GM23338 (cell line): ENCODE measurements at regions not wholly inside any gene's neighbourhood (a gene's known extent, or its start where the extent isn't known, plus 50 kb on each side); places are given as distances from the start of the nearest gene placed in this dataset.

Experiments used
- CREB1 ChIP-seq: fragments of 250-450 bp; sonication (Bioruptor Pico); IDR thresholded peaks from 2 replicates; pipeline ENCODE4 v1.5.0; 2020; ENCODE audit warnings: low read depth, mild to moderate bottlenecking, moderate library complexity
- CTCF ChIP-seq, 2 experiments: fragments of 200-600 bp in 1 of 2; sonication (generic) in 1 of 2; conservative IDR thresholded peaks; 2 replicates each; pipeline versions ENCODE4 v1.5.1 to v1.6.1; 2016 to 2017; ENCODE audit warnings: antibody characterized with exemption in 2 of 2, low read depth in 2 of 2, mild to moderate bottlenecking in 2 of 2, moderate library complexity in 1 of 2
- ETS1 ChIP-seq: IDR thresholded peaks from 2 replicates; pipeline ENCODE4 v1.6.1; 2016; ENCODE audit warnings: antibody characterized with exemption
- EZH2 ChIP-seq: fragments of 200-600 bp; sonication (generic); IDR thresholded peaks from one replicate; pipeline ENCODE4 v1.8.0; 2017; ENCODE audit warnings: antibody characterized with exemption, mild to moderate bottlenecking, low read depth; ENCODE audit not compliant: unreplicated experiment
- EZH2phosphoT487 ChIP-seq: fragments of 200-600 bp; sonication (generic); IDR thresholded peaks from one replicate; pipeline ENCODE4 v1.8.1; 2018; ENCODE audit warnings: antibody characterized with exemption; ENCODE audit not compliant: unreplicated experiment
- JUNB ChIP-seq: IDR thresholded peaks from one replicate; pipeline ENCODE4 v1.6.1; 2016; ENCODE audit warnings: antibody characterized with exemption; ENCODE audit not compliant: unreplicated experiment
- NANOG ChIP-seq: IDR thresholded peaks from 2 replicates; pipeline ENCODE4 v1.6.1; 2016; ENCODE audit warnings: antibody characterized with exemption, borderline replicate concordance
- POLR2AphosphoS5 ChIP-seq: IDR thresholded peaks from 2 replicates; pipeline ENCODE4 v1.6.1; 2016; ENCODE audit warnings: antibody characterized with exemption, low read depth
- REST ChIP-seq: IDR thresholded peaks from one replicate; pipeline ENCODE4 v1.6.1; 2018; ENCODE audit warnings: antibody characterized with exemption; ENCODE audit not compliant: unreplicated experiment
- ZNF331 ChIP-seq: fragments of 250-450 bp; sonication (Bioruptor Pico); IDR thresholded peaks from 2 replicates; pipeline ENCODE4 v1.5.0; 2020; ENCODE audit warnings: low read depth, mild to moderate bottlenecking, moderate library complexity

- no peak for TF ChIP-seq EZH2
- TF ChIP-seq POLR2AphosphoS5, result no peak
- TF ChIP-seq CTCF (conservative IDR thresholded peaks at IDR 0.05; ENCODE audit: low read depth in 2 of 2), result no peak
- TF ChIP-seq EZH2phosphoT487, result no peak
- no peak for TF ChIP-seq CREB1 (CRISPR knock-in tag)
- no peak for TF ChIP-seq REST
- TF ChIP-seq NANOG, result no peak
- no peak for TF ChIP-seq JUNB
- TF ChIP-seq ETS1, result no peak
- no peak for TF ChIP-seq ZNF331 (CRISPR knock-in tag)
These were observed 114.0 kb downstream of the KIF4B start for GRCh38 chr5:155127552-155127951.
